ENCODE measurements at regions not wholly inside any gene's neighbourhood (a gene's known extent, or its start where the extent isn't known, plus 50 kb on each side); places are given as distances from the start of the nearest gene placed in this dataset.

DNA sequence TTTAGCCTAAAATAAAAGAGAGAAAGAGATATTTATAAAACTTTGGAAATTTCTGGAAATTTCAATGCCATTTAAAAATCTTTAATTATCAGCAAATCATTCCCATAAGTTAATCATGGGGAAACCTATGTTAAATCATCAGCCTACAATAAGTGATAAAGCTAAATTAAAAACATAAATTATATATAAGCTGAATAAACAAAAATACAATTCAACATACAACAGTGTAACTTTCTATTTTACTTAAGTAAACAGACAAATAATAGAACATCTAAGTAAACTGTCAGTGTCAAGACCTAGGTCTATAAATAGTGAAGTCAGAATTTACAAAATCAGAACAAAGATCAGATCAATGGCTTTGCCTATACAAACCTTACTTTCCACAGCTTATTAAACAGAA, 57.5 kb downstream of the EPRS1 start:
- no peak for TF ChIP-seq ZFX (IDR thresholded peaks at IDR 0.05)
- TF ChIP-seq, protein P1, sequence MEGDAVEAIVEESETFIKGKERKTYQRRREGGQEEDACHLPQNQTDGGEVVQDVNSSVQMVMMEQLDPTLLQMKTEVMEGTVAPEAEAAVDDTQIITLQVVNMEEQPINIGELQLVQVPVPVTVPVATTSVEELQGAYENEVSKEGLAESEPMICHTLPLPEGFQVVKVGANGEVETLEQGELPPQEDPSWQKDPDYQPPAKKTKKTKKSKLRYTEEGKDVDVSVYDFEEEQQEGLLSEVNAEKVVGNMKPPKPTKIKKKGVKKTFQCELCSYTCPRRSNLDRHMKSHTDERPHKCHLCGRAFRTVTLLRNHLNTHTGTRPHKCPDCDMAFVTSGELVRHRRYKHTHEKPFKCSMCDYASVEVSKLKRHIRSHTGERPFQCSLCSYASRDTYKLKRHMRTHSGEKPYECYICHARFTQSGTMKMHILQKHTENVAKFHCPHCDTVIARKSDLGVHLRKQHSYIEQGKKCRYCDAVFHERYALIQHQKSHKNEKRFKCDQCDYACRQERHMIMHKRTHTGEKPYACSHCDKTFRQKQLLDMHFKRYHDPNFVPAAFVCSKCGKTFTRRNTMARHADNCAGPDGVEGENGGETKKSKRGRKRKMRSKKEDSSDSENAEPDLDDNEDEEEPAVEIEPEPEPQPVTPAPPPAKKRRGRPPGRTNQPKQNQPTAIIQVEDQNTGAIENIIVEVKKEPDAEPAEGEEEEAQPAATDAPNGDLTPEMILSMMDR (conservative IDR thresholded peaks at IDR 0.05) = no peak

All from C4-2B (cell line).